Right atrium auricular region (tissue), 2 donors: ENCODE measurements at regions not wholly inside any gene's neighbourhood (a gene's known extent, or its start where the extent isn't known, plus 50 kb on each side); places are given as distances from the start of the nearest gene placed in this dataset.

Experiments used
- DNase-seq: peaks from one replicate; pipeline ENCODE4 v3.0.0-alpha.2; 2019; ENCODE audit warnings: low spot score
- H3K27ac ChIP-seq, 2 donors: fragments of 200-600 bp; sonication (generic); 1 replicate in 1 of 2; 2 replicates in 1 of 2; pipeline ENCODE4 v1.5.1; 2016 to 2019
- H3K27me3 ChIP-seq, 2 donors: fragments of 200-600 bp; sonication (generic); one replicate each; pipeline versions ENCODE4 v1.5.1 to v1.6.0; 2017 to 2019
- H3K36me3 ChIP-seq: fragments of 200-600 bp; sonication (generic); one replicate; pipeline ENCODE4 v1.5.1; 2016
- H3K4me1 ChIP-seq, 2 donors: fragments of 200-600 bp; sonication (generic); one replicate each; pipeline versions ENCODE4 v1.5.1 to v1.6.0; 2017 to 2019
- H3K4me3 ChIP-seq, 2 donors: fragments of 200-600 bp; sonication (generic); 1 replicate in 1 of 2; 2 replicates in 1 of 2; pipeline ENCODE4 v1.5.1; 2017 to 2019; ENCODE audit warnings: mild to moderate bottlenecking in 1 of 2, moderate library complexity in 1 of 2
- H3K9me3 ChIP-seq, 2 donors: fragments of 200-600 bp; sonication (generic); one replicate each; pipeline ENCODE4 v1.5.1; 2019
- TF ChIP-seq, protein P1 (sequence below), 2 donors: fragments of 200-600 bp; sonication (generic); IDR thresholded peaks; one replicate each; pipeline ENCODE4 v1.5.1; 2019; ENCODE audit warnings: antibody characterized with exemption in 2 of 2

DNA sequence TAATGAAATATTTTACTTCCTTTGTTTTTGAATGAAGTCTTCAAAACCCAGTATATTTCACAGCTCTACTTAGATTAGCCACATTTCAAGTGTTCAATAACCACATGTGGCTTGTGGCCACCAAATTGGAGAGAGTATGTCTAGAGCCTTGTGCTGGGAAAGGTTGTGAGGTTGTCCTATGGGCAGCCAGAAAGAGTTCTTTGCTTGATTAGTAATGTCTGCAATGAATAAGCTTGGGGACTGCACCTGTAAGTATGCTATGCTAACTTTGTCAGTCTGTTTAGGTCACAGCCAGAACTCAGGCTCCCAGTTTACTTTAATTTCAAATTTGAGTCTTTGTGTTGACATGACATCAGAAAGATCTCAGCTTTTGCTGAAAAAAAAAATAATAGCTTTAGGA lies 294.9 kb upstream of the SOX14 start:
- H3K9me3 ChIP-seq, result no peaks in the 10 kb centered on the region
- no peaks in the 10 kb centered on the region for H3K4me1 ChIP-seq
- no peak overlapping the region for H3K27ac ChIP-seq
- H3K27me3 ChIP-seq, result no peaks in the 10 kb centered on the region
- DNase-seq, result no peak
- H3K4me3 ChIP-seq, result no peak overlapping the region
- TF ChIP-seq, protein P1, sequence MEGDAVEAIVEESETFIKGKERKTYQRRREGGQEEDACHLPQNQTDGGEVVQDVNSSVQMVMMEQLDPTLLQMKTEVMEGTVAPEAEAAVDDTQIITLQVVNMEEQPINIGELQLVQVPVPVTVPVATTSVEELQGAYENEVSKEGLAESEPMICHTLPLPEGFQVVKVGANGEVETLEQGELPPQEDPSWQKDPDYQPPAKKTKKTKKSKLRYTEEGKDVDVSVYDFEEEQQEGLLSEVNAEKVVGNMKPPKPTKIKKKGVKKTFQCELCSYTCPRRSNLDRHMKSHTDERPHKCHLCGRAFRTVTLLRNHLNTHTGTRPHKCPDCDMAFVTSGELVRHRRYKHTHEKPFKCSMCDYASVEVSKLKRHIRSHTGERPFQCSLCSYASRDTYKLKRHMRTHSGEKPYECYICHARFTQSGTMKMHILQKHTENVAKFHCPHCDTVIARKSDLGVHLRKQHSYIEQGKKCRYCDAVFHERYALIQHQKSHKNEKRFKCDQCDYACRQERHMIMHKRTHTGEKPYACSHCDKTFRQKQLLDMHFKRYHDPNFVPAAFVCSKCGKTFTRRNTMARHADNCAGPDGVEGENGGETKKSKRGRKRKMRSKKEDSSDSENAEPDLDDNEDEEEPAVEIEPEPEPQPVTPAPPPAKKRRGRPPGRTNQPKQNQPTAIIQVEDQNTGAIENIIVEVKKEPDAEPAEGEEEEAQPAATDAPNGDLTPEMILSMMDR (IDR thresholded peaks at IDR 0.05), result no peak
- no peaks in the 10 kb centered on the region for H3K36me3 ChIP-seq

DNA sequence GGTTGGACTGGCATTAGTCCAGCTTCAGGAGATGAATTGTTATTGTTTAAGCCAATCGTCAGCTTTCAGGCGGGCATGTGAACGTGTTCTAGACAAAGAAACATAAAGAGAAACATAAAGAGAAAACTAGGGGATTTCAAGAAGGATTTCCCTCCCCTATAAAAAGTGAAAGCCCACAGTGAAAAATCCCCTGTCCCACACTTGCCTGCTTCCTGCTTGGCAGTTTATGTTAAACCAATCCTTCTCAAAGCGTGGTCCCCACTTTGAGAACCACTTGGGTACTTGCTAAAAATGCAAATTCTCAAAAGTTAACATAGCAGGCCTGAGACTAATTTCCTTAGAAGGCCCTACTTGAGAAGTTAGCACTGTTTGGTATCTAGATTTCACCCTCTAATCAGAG lies 293.0 kb upstream of the SOX14 start:
- DNase-seq, result no peak
- Histone ChIP-seq H3K27me3 (no peaks in the 10 kb centered on the region), H3K4me1 (no peaks in the 10 kb centered on the region), H3K9me3 (no peaks in the 10 kb centered on the region), H3K27ac (no peak overlapping the region), H3K36me3 (no peaks in the 10 kb centered on the region), H3K4me3 (no peak overlapping the region)
- TF ChIP-seq, protein P1 (IDR thresholded peaks at IDR 0.05), result no peak

DNA sequence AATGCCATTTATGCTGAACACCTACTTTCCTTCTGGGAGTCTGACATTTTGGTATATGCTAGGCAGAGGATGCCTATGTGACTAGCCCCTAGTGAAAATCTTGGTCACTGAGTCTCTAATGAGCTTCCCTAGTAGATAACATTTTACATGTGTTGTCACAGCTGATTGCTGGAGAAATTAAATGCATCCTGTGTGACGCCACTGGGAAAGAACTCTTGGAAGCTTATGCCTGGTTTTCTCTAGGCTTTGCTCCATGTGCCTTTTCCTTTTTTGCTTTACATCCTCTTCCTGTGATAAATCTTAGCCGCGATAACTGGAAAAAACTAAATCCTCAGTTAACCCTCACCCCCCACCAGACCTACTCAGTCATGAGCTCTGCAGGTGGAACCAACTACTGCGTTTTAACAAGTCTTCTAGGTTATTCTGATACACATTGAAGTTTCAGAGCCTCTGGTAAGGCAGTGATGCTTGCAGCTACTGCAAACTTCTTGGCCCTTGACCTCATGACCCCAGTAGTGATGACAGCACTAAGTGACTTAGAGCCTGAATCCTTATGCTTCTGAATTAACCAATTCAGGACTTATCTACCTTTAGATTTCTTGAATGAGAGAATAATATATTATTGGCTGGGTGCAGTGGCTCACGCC lies 292.4 kb upstream of the SOX14 start:
- Histone ChIP-seq H3K36me3 (no peaks in the 10 kb centered on the region), H3K9me3 (no peaks in the 10 kb centered on the region), H3K27ac (no peak overlapping the region), H3K4me3 (no peak overlapping the region), H3K4me1 (no peaks in the 10 kb centered on the region), H3K27me3 (no peaks in the 10 kb centered on the region)
- no peak for DNase-seq
- TF ChIP-seq, protein P1 (IDR thresholded peaks at IDR 0.05), result no peak

DNA sequence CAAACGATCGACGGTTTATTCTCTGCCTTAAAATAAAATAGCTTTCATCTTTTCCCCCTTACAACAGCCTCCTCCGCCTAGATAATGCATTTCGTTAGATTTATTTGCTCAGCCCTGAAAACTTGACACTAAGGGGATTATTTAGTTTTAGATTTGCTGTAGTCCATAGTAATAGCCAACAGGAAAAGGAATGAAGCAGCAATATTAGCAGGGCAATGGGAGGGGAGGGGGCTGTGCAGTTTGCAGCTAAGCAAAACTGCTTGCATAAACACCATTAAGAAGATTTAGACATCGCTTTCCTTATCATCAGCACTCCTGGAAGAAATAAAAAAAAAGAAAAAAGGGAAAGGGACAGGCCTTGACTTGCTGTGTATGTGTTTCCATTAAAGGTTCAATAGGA lies 286.5 kb upstream of the SOX14 start:
- Histone ChIP-seq H3K4me3 (no peak overlapping the region), H3K27ac (no peak overlapping the region), H3K27me3 (no peaks in the 10 kb centered on the region), H3K36me3 (no peaks in the 10 kb centered on the region), H3K4me1 (no peaks in the 10 kb centered on the region), H3K9me3 (peaks cover 0 to 8% of the 10 kb centered on the region in 2 donors)
- no peak for DNase-seq
- TF ChIP-seq, protein P1 (IDR thresholded peaks at IDR 0.05), result no peak

DNA sequence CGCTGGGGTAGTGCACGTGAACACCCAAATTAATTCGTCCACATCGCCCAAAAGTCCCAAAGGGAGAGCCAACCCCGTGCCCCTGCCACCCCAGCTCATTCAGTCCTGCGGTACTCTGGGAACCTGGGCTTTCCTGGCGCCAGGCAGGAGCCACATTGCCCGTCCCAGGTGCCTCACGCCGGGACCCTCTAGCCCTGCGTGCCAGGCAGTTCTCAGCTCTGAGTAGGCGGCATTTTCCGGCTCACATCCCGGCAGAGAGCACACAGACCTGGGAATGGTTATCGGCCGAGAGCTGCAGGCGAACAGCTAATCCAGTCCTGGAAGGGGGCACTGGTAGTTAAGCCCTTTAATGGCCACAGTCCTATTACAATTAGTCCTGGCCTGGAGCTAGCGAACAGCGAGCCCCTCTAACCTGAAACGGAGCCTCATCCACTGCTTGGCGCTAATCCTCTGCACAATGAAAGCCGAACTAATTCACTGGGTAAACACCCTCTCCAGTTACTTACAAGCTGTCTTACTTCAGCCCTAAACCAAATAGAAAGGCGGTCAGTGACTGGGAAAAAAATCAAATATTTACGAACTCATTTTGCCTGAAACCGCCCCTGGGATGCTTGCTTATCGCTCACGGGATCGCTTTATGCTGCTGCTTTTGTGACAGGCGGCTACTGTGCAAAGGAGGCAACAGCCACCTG lies 254.6 kb upstream of the SOX14 start:
- no peaks in the 10 kb centered on the region for H3K27me3 ChIP-seq
- no peak for DNase-seq
- H3K27ac ChIP-seq, result no peak overlapping the region
- no peak overlapping the region for H3K4me3 ChIP-seq
- TF ChIP-seq, protein P1 (IDR thresholded peaks at IDR 0.05), result no peak
- no peaks in the 10 kb centered on the region for H3K4me1 ChIP-seq
- H3K9me3 ChIP-seq, result no peaks in the 10 kb centered on the region
- H3K36me3 ChIP-seq, result no peaks in the 10 kb centered on the region
